B cell (primary cell): ENCODE measurements at regions not wholly inside any gene's neighbourhood (a gene's known extent, or its start where the extent isn't known, plus 50 kb on each side); places are given as distances from the start of the nearest gene placed in this dataset.

ENCODE experiments used
- CTCF ChIP-seq: fragments of 200-600 bp; IDR thresholded peaks from one replicate; pipeline ENCODE4 v1.8.0; 2022; ENCODE audit warnings: antibody characterized with exemption, mild to moderate bottlenecking
- EZH2 ChIP-seq: IDR thresholded peaks from 2 replicates; pipeline ENCODE4 v1.6.1; 2012; ENCODE audit warnings: borderline replicate concordance, low read depth, mild to moderate bottlenecking, moderate library complexity, low read length; ENCODE audit not compliant: insufficient read depth, poor library complexity, severe bottlenecking

- TF ChIP-seq EZH2 (no peak), CTCF (no peak)
These were observed 247.1 kb upstream of the GALNT17 start for GRCh38 chr7:70884809-70885208.
